Endodermal cell (in vitro differentiated cells): ENCODE measurements at regions not wholly inside any gene's neighbourhood (a gene's known extent, or its start where the extent isn't known, plus 50 kb on each side); places are given as distances from the start of the nearest gene placed in this dataset.

Experiments
- DNase-seq: peaks from one replicate; pipeline ENCODE4 v3.0.0-alpha.2; 2017
- H3K27ac ChIP-seq: 2 replicates; pipeline ENCODE4 v1.5.1; 2013; ENCODE audit warnings: mild to moderate bottlenecking, low read depth, low read length, moderate library complexity
- H3K27me3 ChIP-seq: 2 replicates; pipeline ENCODE4 v1.6.1; 2013; ENCODE audit warnings: mild to moderate bottlenecking, low read length, moderate library complexity; ENCODE audit not compliant: insufficient read depth, control insufficient read depth, poor library complexity, severe bottlenecking
- H3K36me3 ChIP-seq: 2 replicates; pipeline ENCODE4 v1.7.0; 2013; ENCODE audit warnings: mild to moderate bottlenecking, low read length, moderate library complexity; ENCODE audit not compliant: control insufficient read depth, insufficient read depth
- H3K4me1 ChIP-seq: one replicate; pipeline ENCODE4 v1.7.0; 2013; ENCODE audit warnings: low read length; ENCODE audit not compliant: control insufficient read depth, insufficient read depth
- H3K4me3 ChIP-seq: 2 replicates; pipeline ENCODE4 v1.5.1; 2013; ENCODE audit warnings: mild to moderate bottlenecking, low read length, moderate library complexity
- H3K9ac ChIP-seq: 2 replicates; pipeline ENCODE4 v1.6.1; 2013; ENCODE audit warnings: mild to moderate bottlenecking, low read length, moderate library complexity; ENCODE audit not compliant: poor library complexity, severe bottlenecking; ENCODE audit errors: extremely low read depth
- H3K9me3 ChIP-seq: 2 replicates; pipeline ENCODE4 v1.6.1; 2013; ENCODE audit warnings: mild to moderate bottlenecking, low read length, moderate library complexity; ENCODE audit not compliant: control insufficient read depth
- H3K27ac Mint-ChIP-seq: 2 replicates; pipeline ENCODE4 v1.8.0; 2020; ENCODE audit warnings: mixed read lengths
- H3K27me3 Mint-ChIP-seq: 2 replicates; pipeline ENCODE4 v1.8.0; 2021; ENCODE audit warnings: mild to moderate bottlenecking, mixed read lengths; ENCODE audit not compliant: insufficient read depth
- H3K36me3 Mint-ChIP-seq: 2 replicates; pipeline ENCODE4 v1.8.0; 2020; ENCODE audit warnings: low read depth, mixed read lengths
- H3K4me1 Mint-ChIP-seq: 2 replicates; pipeline ENCODE4 v1.8.0; 2020; ENCODE audit warnings: mixed read lengths
- H3K4me3 Mint-ChIP-seq: 2 replicates; pipeline ENCODE4 v1.8.0; 2020; ENCODE audit warnings: mild to moderate bottlenecking, moderate library complexity, mixed read lengths
- H3K9me3 Mint-ChIP-seq: 2 replicates; pipeline ENCODE4 v1.8.0; 2020; ENCODE audit warnings: mild to moderate bottlenecking, mixed read lengths
- WGBS, 2 experiments: methylation state at CpG; one replicate each; pipeline versions ENCODE4 v1.1.5 to v1.1.7; 2013; ENCODE audit warnings: missing lambda C conversion rate in 2 of 2, mixed read lengths in 1 of 2; ENCODE audit not compliant: insufficient coverage in 1 of 2, insufficient read length in 1 of 2; 5-methylcytosine and 5-hydroxymethylcytosine counted together
- TF ChIP-seq, protein P1 (sequence below): fragments of 200-600 bp; sonication (generic); conservative IDR thresholded peaks from 2 replicates; pipeline ENCODE4 v1.5.0; 2021; ENCODE audit warnings: antibody characterized with exemption, mild to moderate bottlenecking

DNA sequence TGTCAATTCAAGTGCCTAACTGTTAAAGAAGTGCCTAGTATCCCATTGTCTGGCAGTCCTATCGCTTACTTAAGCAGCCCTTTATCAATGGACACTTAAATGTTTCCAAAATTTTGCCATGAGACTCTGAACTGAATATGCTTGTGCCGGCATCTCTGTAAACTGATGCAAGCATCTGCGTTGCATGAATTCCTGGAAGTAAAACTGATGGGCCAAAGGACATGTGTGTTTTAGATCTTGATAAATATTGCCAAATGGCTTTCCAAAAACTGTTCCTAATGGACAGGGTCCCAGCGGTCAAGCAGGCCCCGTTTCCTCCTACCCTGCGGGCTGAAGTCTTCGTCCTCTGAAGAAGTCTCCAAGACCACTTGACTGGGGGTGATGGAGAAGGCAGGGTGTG lies 121.3 kb upstream of the ZNF516 start:
- no peaks in the 10 kb centered on the region for H3K9me3 Mint-ChIP-seq

DNA sequence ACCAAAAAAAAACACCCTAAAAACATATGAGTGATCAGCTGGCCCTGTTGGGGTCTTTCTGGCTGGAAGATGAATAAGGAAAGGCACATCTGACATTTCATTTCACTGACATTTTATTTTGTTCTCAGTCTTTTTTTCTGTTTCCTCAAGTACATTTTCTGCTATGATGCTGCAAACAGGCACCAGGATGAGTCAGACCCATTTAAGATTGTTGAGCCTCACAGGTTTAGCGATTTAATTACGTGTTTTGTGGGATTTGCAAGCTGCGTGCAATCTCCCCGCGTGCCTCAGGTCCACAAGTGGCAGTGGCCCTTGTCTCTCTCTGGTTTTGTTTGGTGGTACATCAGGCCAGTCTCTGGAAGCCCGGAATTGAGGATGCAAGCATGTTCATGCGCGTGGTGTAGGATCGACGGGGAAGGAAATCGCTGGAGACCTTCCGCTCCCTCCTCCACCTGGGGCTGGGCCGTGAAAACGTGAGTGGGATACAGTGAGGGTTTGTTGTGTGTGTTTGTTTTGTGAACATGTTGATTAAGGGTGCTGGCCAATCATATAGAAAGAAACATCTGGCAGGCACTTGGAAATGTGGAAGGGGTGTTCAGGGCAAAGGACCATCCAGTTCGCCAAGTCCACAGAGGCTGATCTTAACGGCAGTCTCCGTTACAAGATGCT lies 120.2 kb upstream of the ZNF516 start:
- Histone ChIP-seq H3K4me3 (no peak overlapping the region), H3K27me3 (no peaks in the 10 kb centered on the region), H3K4me1 (no peaks in the 10 kb centered on the region), H3K9me3 (no peaks in the 10 kb centered on the region), H3K27ac (no peak overlapping the region), H3K9ac (no peak overlapping the region), H3K36me3 (no peaks in the 10 kb centered on the region)
- 89 to 91% methylated on average over 8 to 17 of the region's 17 CpGs for WGBS, 2 experiments
- Mint-ChIP-seq H3K36me3 (no peaks in the 10 kb centered on the region), H3K4me1 (peaks cover 37% of the 10 kb centered on the region), H3K4me3 (no peak overlapping the region), H3K27me3 (peaks cover 16% of the 10 kb centered on the region), H3K9me3 (no peaks in the 10 kb centered on the region), H3K27ac (no peak overlapping the region)
- TF ChIP-seq, protein P1, sequence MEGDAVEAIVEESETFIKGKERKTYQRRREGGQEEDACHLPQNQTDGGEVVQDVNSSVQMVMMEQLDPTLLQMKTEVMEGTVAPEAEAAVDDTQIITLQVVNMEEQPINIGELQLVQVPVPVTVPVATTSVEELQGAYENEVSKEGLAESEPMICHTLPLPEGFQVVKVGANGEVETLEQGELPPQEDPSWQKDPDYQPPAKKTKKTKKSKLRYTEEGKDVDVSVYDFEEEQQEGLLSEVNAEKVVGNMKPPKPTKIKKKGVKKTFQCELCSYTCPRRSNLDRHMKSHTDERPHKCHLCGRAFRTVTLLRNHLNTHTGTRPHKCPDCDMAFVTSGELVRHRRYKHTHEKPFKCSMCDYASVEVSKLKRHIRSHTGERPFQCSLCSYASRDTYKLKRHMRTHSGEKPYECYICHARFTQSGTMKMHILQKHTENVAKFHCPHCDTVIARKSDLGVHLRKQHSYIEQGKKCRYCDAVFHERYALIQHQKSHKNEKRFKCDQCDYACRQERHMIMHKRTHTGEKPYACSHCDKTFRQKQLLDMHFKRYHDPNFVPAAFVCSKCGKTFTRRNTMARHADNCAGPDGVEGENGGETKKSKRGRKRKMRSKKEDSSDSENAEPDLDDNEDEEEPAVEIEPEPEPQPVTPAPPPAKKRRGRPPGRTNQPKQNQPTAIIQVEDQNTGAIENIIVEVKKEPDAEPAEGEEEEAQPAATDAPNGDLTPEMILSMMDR, result no peak
- DNase-seq, result no peak

More for the DNA sequence above, 121.3 kb upstream of the ZNF516 start:
- no peak overlapping the region for H3K27ac Mint-ChIP-seq
- peaks cover 48% of the 10 kb centered on the region for H3K4me1 Mint-ChIP-seq
- WGBS, 2 experiments, result 87 to 91% methylated on average over 7 of the region's 7 CpGs
- H3K27ac ChIP-seq, result no peak overlapping the region
- H3K9ac ChIP-seq, result no peak overlapping the region
- DNase-seq, result no peak
- no peaks in the 10 kb centered on the region for H3K36me3 ChIP-seq
- peaks cover 11% of the 10 kb centered on the region for H3K4me1 ChIP-seq
- no peaks in the 10 kb centered on the region for H3K36me3 Mint-ChIP-seq
- no peaks in the 10 kb centered on the region for H3K27me3 ChIP-seq
- H3K4me3 ChIP-seq, result no peak overlapping the region
- TF ChIP-seq, protein P1, result no peak
- no peak overlapping the region for H3K4me3 Mint-ChIP-seq
- H3K27me3 Mint-ChIP-seq, result peaks cover 16% of the 10 kb centered on the region
- no peaks in the 10 kb centered on the region for H3K9me3 ChIP-seq

- peaks cover 28% of the 10 kb centered on the region for H3K4me1 Mint-ChIP-seq
- H3K27ac Mint-ChIP-seq, result no peak overlapping the region
- H3K27me3 Mint-ChIP-seq, result peaks cover 16% of the 10 kb centered on the region
- H3K4me3 Mint-ChIP-seq, result no peak overlapping the region
- H3K4me3 ChIP-seq, result no peak overlapping the region
- no peaks in the 10 kb centered on the region for H3K4me1 ChIP-seq
- H3K36me3 ChIP-seq, result no peaks in the 10 kb centered on the region
- no peak overlapping the region for H3K9ac ChIP-seq
- WGBS, 2 experiments, result 95% methylated on average over 23 to 25 of the region's 25 CpGs
- no peak for DNase-seq
- no peak overlapping the region for H3K27ac ChIP-seq
- no peaks in the 10 kb centered on the region for H3K9me3 ChIP-seq
- no peaks in the 10 kb centered on the region for H3K27me3 ChIP-seq
- H3K36me3 Mint-ChIP-seq, result no peaks in the 10 kb centered on the region
- H3K9me3 Mint-ChIP-seq, result no peaks in the 10 kb centered on the region
- TF ChIP-seq, protein P1, result no peak
Observed at GRCh38 chr18:76613755-76614120, 118.7 kb upstream of the ZNF516 start.
